ENCODE measurements at regions not wholly inside any gene's neighbourhood (a gene's known extent, or its start where the extent isn't known, plus 50 kb on each side); places are given as distances from the start of the nearest gene placed in this dataset.

DNA sequence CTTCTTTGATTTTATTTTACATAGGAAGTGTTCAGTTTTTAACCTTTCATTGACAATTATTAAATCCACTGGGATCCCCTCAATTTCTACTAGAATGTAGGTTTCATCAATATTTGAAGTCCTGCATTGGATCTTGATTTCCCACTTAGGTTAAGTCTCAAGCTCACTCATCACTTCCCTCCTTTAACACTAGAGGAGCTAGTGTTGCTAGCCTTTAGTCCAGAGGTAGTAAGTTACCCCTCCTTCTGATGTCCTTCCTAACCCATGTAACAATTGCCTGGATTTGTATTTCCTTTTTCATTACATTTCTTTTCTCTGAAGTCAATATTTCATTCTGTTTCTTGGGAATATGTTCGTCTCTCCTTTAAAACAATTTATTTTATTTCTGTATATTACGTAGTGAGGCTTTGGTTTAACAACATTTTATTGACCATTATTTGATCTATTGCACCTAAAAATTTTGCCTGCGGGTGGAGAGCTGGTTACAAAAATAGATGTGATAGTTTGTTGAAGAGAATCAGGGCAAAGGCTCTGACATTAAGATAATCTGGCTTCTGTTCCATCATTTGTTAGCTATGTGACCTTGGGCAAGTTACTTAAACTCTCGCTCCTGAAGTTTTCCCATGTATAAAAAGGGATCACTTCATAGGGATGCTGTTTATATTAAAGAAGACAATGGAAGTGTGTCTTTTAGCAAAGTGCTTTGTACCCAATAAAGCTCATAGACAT lies 833.0 kb downstream of the SLC4A3 start:
- ChIA-PET POLR2A (no interaction called here), CTCF (interaction anchor here (0.5 to 0.7 kb wide), 3 partner anchors 136 to 355 kb away, joined by 3 to 4 read pairs (median 3); no protein-coding TSS in a partner anchor)
- Histone ChIP-seq H3K4me3 (ENCODE audit: low read depth, low read length) (no peak overlapping the region), H3K36me3 (ENCODE audit: control insufficient read depth in 2 of 2, insufficient read depth in 1 of 2, low read length in 2 of 2) (no peaks in the 10 kb centered on the region), H3K27ac (ENCODE audit: extremely low read depth, low read depth, low read length) (no peak overlapping the region), H3K4me1 (ENCODE audit: control insufficient read depth, insufficient read depth, low read length) (no peaks in the 10 kb centered on the region), H3K9me3 (ENCODE audit: control insufficient read depth, insufficient read depth, low read depth, low read length) (no peaks in the 10 kb centered on the region)
- TF ChIP-seq ZNF658 (tag by site-specific recombination; IDR thresholded peaks at IDR 0.05), result no peak
- no peak for TF ChIP-seq ZNF514 (tag by site-specific recombination; IDR thresholded peaks at IDR 0.05)
- no peak for TF ChIP-seq ZBTB48 (tag by site-specific recombination; IDR thresholded peaks at IDR 0.05)
- no peak for TF ChIP-seq ZSCAN23 (tag by site-specific recombination; IDR thresholded peaks at IDR 0.05)
- TF ChIP-seq KLF8 (tag by site-specific recombination; IDR thresholded peaks at IDR 0.05), result no peak
- no peak for TF ChIP-seq WT1 (tag by site-specific recombination; IDR thresholded peaks at IDR 0.05)
- no peak for TF ChIP-seq ZNF280C (tag by site-specific recombination; IDR thresholded peaks at IDR 0.05)
- TF ChIP-seq ZNF2 (tag by site-specific recombination; IDR thresholded peaks at IDR 0.05), result no peak
- no peak for TF ChIP-seq ZNF561 (tag by site-specific recombination; IDR thresholded peaks at IDR 0.05; ENCODE audit: borderline replicate concordance)
- TF ChIP-seq, protein P1, sequence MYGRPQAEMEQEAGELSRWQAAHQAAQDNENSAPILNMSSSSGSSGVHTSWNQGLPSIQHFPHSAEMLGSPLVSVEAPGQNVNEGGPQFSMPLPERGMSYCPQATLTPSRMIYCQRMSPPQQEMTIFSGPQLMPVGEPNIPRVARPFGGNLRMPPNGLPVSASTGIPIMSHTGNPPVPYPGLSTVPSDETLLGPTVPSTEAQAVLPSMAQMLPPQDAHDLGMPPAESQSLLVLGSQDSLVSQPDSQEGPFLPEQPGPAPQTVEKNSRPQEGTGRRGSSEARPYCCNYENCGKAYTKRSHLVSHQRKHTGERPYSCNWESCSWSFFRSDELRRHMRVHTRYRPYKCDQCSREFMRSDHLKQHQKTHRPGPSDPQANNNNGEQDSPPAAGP (tag by site-specific recombination; IDR thresholded peaks at IDR 0.05), result no peak
- TF ChIP-seq ZNF843 (tag by site-specific recombination; IDR thresholded peaks at IDR 0.05), result no peak
- TF ChIP-seq ZNF19 (tag by site-specific recombination; IDR thresholded peaks at IDR 0.05; ENCODE audit: low read depth), result no peak
- TF ChIP-seq ZNF560 (tag by site-specific recombination; IDR thresholded peaks at IDR 0.05; ENCODE audit: borderline replicate concordance), result no peak
- TF ChIP-seq HIC1 (tag by site-specific recombination; IDR thresholded peaks at IDR 0.05), result no peak
- TF ChIP-seq GFI1B (tag by site-specific recombination; IDR thresholded peaks at IDR 0.05), result no peak
- TF ChIP-seq ZNF48 (tag by site-specific recombination; IDR thresholded peaks at IDR 0.05), result no peak
- TF ChIP-seq ZNF830 (tag by site-specific recombination; IDR thresholded peaks at IDR 0.05; ENCODE audit: low read depth), result no peak
- TF ChIP-seq ZFP37 (tag by site-specific recombination; IDR thresholded peaks at IDR 0.05), result no peak

- CTCF ChIA-PET, result no interaction called here
- Histone ChIP-seq H3K27ac (ENCODE audit: extremely low read depth, low read depth, low read length) (no peak overlapping the region), H3K36me3 (ENCODE audit: control insufficient read depth in 2 of 2, insufficient read depth in 1 of 2, low read length in 2 of 2) (no peaks in the 10 kb centered on the region), H3K9me3 (ENCODE audit: control insufficient read depth, insufficient read depth, low read depth, low read length) (no peaks in the 10 kb centered on the region), H3K4me3 (ENCODE audit: low read depth, low read length) (no peak overlapping the region), H3K4me1 (ENCODE audit: control insufficient read depth, insufficient read depth, low read length) (no peaks in the 10 kb centered on the region)
- POLR2A ChIA-PET, result no interaction called here
- TF ChIP-seq GLI4 (tag by site-specific recombination; IDR thresholded peaks at IDR 0.05), result no peak
- TF ChIP-seq ZSCAN4 (tag by site-specific recombination; IDR thresholded peaks at IDR 0.05), result no peak
- TF ChIP-seq SCRT1 (tag by site-specific recombination; IDR thresholded peaks at IDR 0.05; ENCODE audit: borderline replicate concordance), result no peak
- TF ChIP-seq ZNF658 (tag by site-specific recombination; IDR thresholded peaks at IDR 0.05), result no peak
- TF ChIP-seq, protein P2, sequence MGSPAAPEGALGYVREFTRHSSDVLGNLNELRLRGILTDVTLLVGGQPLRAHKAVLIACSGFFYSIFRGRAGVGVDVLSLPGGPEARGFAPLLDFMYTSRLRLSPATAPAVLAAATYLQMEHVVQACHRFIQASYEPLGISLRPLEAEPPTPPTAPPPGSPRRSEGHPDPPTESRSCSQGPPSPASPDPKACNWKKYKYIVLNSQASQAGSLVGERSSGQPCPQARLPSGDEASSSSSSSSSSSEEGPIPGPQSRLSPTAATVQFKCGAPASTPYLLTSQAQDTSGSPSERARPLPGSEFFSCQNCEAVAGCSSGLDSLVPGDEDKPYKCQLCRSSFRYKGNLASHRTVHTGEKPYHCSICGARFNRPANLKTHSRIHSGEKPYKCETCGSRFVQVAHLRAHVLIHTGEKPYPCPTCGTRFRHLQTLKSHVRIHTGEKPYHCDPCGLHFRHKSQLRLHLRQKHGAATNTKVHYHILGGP (tag by site-specific recombination; IDR thresholded peaks at IDR 0.05), result no peak
- TF ChIP-seq KLF8 (tag by site-specific recombination; IDR thresholded peaks at IDR 0.05), result no peak
- TF ChIP-seq BCL11A (tag by site-specific recombination; IDR thresholded peaks at IDR 0.05; ENCODE audit: low read depth), result no peak
- TF ChIP-seq ZNF23 (tag by site-specific recombination; IDR thresholded peaks at IDR 0.05; ENCODE audit: borderline replicate concordance), result no peak
- TF ChIP-seq ZEB2 (tag by site-specific recombination; IDR thresholded peaks at IDR 0.05), result no peak
- TF ChIP-seq ZBTB20 (tag by site-specific recombination; IDR thresholded peaks at IDR 0.05), result no peak
- TF ChIP-seq ZNF510 (tag by site-specific recombination; IDR thresholded peaks at IDR 0.05; ENCODE audit: insufficient replicate concordance), result no peak
- TF ChIP-seq PRDM1 (tag by site-specific recombination; IDR thresholded peaks at IDR 0.05), result no peak
These were observed 836.4 kb downstream of the SLC4A3 start for GRCh38 chr2:220463876-220464275.
